WTC11 (cell line): ENCODE measurements at regions not wholly inside any gene's neighbourhood (a gene's known extent, or its start where the extent isn't known, plus 50 kb on each side); places are given as distances from the start of the nearest gene placed in this dataset.

ENCODE experiments used
- ATAC-seq: fragments of 200-7000 bp; cut with Tn5 transposase; 2 replicates; pipeline ENCODE4 v1.10.0; 2021; ENCODE audit warnings: mild to moderate bottlenecking, moderate library complexity
- CTCF ChIA-PET: fragments of 300-600 bp; sonication (Branson Sonifier 250); formaldehyde crosslinking; loops from one replicate; lab custom pipeline; 2021; ENCODE audit warnings: antibody characterized with exemption; lab: Charles Lee
- POLR2A ChIA-PET: fragments of 350-600 bp; sonication (Branson Sonifier 250); formaldehyde crosslinking; loops from one replicate; lab custom pipeline; 2021; ENCODE audit warnings: antibody characterized with exemption; lab: Charles Lee
- DNase-seq: peaks from one replicate; pipeline ENCODE4 v3.0.0; 2021; ENCODE audit warnings: low spot score
- H3K27ac Mint-ChIP-seq: 2 replicates; pipeline ENCODE4 v1.8.0; 2021; ENCODE audit warnings: mixed read lengths
- H3K27me3 Mint-ChIP-seq: 2 replicates; pipeline ENCODE4 v1.8.0; 2021; ENCODE audit warnings: low read depth, mild to moderate bottlenecking, moderate library complexity, mixed read lengths
- H3K36me3 Mint-ChIP-seq: 2 replicates; pipeline ENCODE4 v1.8.0; 2021; ENCODE audit warnings: mixed read lengths
- H3K4me1 Mint-ChIP-seq: 2 replicates; pipeline ENCODE4 v1.8.0; 2022; ENCODE audit warnings: mixed read lengths
- H3K4me3 Mint-ChIP-seq: 2 replicates; pipeline ENCODE4 v1.8.0; 2021; ENCODE audit warnings: mild to moderate bottlenecking, moderate library complexity, mixed read lengths
- H3K9me3 Mint-ChIP-seq: 2 replicates; pipeline ENCODE4 v1.8.0; 2021; ENCODE audit warnings: mixed read lengths
- ETV6 ChIP-seq: sonication (generic); formaldehyde crosslinking; IDR thresholded peaks from 2 replicates; pipeline ENCODE4 v1.8.1; 2022; ENCODE audit warnings: mild to moderate bottlenecking, missing genetic modification reagents
- FOXP1 ChIP-seq: sonication (generic); formaldehyde crosslinking; IDR thresholded peaks from 2 replicates; pipeline ENCODE4 v1.8.0; 2022; ENCODE audit warnings: missing genetic modification reagents, mild to moderate bottlenecking, moderate library complexity, borderline replicate concordance
- FOXP4 ChIP-seq: sonication (generic); formaldehyde crosslinking; IDR thresholded peaks from 2 replicates; pipeline ENCODE4 v1.8.0; 2022; ENCODE audit warnings: mild to moderate bottlenecking, missing genetic modification reagents
- IRF2 ChIP-seq: sonication (generic); formaldehyde crosslinking; IDR thresholded peaks from 2 replicates; pipeline ENCODE4 v1.8.0; 2022; ENCODE audit warnings: low read depth, missing genetic modification reagents, borderline replicate concordance
- JAZF1 ChIP-seq: fragments of 250-450 bp; sonication (Bioruptor Pico); IDR thresholded peaks from 2 replicates; pipeline ENCODE4 v1.9.0; 2021; ENCODE audit warnings: moderate library complexity, mild to moderate bottlenecking, inconsistent platforms
- NR3C1 ChIP-seq: sonication (generic); formaldehyde crosslinking; conservative IDR thresholded peaks from 2 replicates; pipeline ENCODE4 v1.8.1; 2023; ENCODE audit warnings: low read depth, mild to moderate bottlenecking, missing genetic modification reagents
- STAT6 ChIP-seq: sonication (generic); formaldehyde crosslinking; conservative IDR thresholded peaks from 2 replicates; pipeline ENCODE4 v1.8.1; 2023; ENCODE audit warnings: mild to moderate bottlenecking, low read depth, missing genetic modification reagents, moderate library complexity
- USF2 ChIP-seq: sonication (generic); formaldehyde crosslinking; IDR thresholded peaks from 2 replicates; pipeline ENCODE4 v1.8.1; 2023; ENCODE audit warnings: mild to moderate bottlenecking, missing genetic modification reagents, moderate library complexity
- ZBTB21 ChIP-seq: sonication (generic); formaldehyde crosslinking; IDR thresholded peaks from 2 replicates; pipeline ENCODE4 v1.8.1; 2023; ENCODE audit warnings: mild to moderate bottlenecking, missing genetic modification reagents, borderline replicate concordance
- ZMAT4 ChIP-seq: fragments of 250-450 bp; sonication (Bioruptor Pico); IDR thresholded peaks from 2 replicates; pipeline ENCODE4 v1.9.0; 2021; ENCODE audit warnings: mild to moderate bottlenecking
- ZNF219 ChIP-seq: sonication (generic); formaldehyde crosslinking; IDR thresholded peaks from 2 replicates; pipeline ENCODE4 v1.8.0; 2023; ENCODE audit warnings: missing genetic modification reagents, mild to moderate bottlenecking, borderline replicate concordance
- ZNF671 ChIP-seq: fragments of 250-450 bp; sonication (Bioruptor Pico); IDR thresholded peaks from 2 replicates; pipeline ENCODE4 v1.8.0; 2021; ENCODE audit warnings: mild to moderate bottlenecking
- TF ChIP-seq, protein P1 (sequence below): sonication (generic); formaldehyde crosslinking; IDR thresholded peaks from 2 replicates; pipeline ENCODE4 v1.8.0; 2022; ENCODE audit warnings: missing genetic modification reagents
- TF ChIP-seq, protein P2 (sequence below): sonication (generic); formaldehyde crosslinking; IDR thresholded peaks from 2 replicates; pipeline ENCODE4 v1.8.0; 2023; ENCODE audit warnings: mild to moderate bottlenecking, missing genetic modification reagents
- TF ChIP-seq, protein P3 (sequence below): sonication (generic); formaldehyde crosslinking; IDR thresholded peaks from 2 replicates; pipeline ENCODE4 v1.8.1; 2023; ENCODE audit warnings: mild to moderate bottlenecking, missing genetic modification reagents, borderline replicate concordance
- TF ChIP-seq, protein P4 (sequence below): sonication (generic); formaldehyde crosslinking; IDR thresholded peaks from 2 replicates; pipeline ENCODE4 v1.8.0; 2022; ENCODE audit warnings: mild to moderate bottlenecking, missing genetic modification reagents
- TF ChIP-seq, protein P5 (sequence below): sonication (generic); formaldehyde crosslinking; IDR thresholded peaks from 2 replicates; pipeline ENCODE4 v1.8.0; 2022; ENCODE audit warnings: mild to moderate bottlenecking, missing genetic modification reagents

DNA sequence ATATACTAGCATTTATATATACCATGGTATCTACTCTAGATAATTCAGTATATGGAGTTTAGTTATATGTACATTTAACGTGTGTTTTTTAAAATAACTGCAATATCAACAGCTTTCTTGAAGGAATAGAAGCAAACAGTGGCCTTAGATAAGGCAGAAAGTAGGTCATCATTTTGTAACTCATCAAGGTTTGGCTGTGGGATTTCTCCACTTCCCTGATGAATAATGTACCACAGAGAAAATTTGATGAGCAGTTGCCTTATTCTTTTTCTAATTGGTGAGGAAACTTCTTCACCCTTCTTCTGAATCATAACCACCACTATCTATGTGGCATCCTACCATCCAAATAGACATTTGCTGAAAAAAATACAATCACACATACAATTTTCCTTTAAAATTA lies 590.2 kb upstream of the SPRY2 start:
- CTCF ChIA-PET: no interaction called here
- DNase-seq: no peak
- Mint-ChIP-seq H3K9me3 (peaks cover 3% of the 10 kb centered on the region; the same call in 1 of the 2 replicates), H3K27me3 (no peaks in the 10 kb centered on the region), H3K4me3 (no peak overlapping the region), H3K36me3 (no peaks in the 10 kb centered on the region), H3K27ac (no peak overlapping the region), H3K4me1 (no peaks in the 10 kb centered on the region)
- POLR2A ChIA-PET: no interaction called here
- ATAC-seq: no peak
- TF ChIP-seq, protein P1, sequence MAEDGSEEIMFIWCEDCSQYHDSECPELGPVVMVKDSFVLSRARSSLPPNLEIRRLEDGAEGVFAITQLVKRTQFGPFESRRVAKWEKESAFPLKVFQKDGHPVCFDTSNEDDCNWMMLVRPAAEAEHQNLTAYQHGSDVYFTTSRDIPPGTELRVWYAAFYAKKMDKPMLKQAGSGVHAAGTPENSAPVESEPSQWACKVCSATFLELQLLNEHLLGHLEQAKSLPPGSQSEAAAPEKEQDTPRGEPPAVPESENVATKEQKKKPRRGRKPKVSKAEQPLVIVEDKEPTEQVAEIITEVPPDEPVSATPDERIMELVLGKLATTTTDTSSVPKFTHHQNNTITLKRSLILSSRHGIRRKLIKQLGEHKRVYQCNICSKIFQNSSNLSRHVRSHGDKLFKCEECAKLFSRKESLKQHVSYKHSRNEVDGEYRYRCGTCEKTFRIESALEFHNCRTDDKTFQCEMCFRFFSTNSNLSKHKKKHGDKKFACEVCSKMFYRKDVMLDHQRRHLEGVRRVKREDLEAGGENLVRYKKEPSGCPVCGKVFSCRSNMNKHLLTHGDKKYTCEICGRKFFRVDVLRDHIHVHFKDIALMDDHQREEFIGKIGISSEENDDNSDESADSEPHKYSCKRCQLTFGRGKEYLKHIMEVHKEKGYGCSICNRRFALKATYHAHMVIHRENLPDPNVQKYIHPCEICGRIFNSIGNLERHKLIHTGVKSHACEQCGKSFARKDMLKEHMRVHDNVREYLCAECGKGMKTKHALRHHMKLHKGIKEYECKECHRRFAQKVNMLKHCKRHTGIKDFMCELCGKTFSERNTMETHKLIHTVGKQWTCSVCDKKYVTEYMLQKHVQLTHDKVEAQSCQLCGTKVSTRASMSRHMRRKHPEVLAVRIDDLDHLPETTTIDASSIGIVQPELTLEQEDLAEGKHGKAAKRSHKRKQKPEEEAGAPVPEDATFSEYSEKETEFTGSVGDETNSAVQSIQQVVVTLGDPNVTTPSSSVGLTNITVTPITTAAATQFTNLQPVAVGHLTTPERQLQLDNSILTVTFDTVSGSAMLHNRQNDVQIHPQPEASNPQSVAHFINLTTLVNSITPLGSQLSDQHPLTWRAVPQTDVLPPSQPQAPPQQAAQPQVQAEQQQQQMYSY (CRISPR knock-in tag): no peak
- TF ChIP-seq, protein P2, sequence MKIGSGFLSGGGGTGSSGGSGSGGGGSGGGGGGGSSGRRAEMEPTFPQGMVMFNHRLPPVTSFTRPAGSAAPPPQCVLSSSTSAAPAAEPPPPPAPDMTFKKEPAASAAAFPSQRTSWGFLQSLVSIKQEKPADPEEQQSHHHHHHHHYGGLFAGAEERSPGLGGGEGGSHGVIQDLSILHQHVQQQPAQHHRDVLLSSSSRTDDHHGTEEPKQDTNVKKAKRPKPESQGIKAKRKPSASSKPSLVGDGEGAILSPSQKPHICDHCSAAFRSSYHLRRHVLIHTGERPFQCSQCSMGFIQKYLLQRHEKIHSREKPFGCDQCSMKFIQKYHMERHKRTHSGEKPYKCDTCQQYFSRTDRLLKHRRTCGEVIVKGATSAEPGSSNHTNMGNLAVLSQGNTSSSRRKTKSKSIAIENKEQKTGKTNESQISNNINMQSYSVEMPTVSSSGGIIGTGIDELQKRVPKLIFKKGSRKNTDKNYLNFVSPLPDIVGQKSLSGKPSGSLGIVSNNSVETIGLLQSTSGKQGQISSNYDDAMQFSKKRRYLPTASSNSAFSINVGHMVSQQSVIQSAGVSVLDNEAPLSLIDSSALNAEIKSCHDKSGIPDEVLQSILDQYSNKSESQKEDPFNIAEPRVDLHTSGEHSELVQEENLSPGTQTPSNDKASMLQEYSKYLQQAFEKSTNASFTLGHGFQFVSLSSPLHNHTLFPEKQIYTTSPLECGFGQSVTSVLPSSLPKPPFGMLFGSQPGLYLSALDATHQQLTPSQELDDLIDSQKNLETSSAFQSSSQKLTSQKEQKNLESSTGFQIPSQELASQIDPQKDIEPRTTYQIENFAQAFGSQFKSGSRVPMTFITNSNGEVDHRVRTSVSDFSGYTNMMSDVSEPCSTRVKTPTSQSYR: no peak
- TF ChIP-seq NR3C1 (CRISPR knock-in tag) (no peak), FOXP4 (CRISPR knock-in tag) (no peak), FOXP1 (CRISPR knock-in tag) (no peak), ZBTB21 (CRISPR knock-in tag) (no peak), STAT6 (no peak), ZMAT4 (CRISPR knock-in tag) (no peak), IRF2 (CRISPR knock-in tag) (no peak), JAZF1 (CRISPR knock-in tag) (no peak), ZNF219 (no peak), ZNF671 (no peak), USF2 (CRISPR knock-in tag) (no peak), ETV6 (CRISPR knock-in tag) (no peak)
- TF ChIP-seq, protein P3, sequence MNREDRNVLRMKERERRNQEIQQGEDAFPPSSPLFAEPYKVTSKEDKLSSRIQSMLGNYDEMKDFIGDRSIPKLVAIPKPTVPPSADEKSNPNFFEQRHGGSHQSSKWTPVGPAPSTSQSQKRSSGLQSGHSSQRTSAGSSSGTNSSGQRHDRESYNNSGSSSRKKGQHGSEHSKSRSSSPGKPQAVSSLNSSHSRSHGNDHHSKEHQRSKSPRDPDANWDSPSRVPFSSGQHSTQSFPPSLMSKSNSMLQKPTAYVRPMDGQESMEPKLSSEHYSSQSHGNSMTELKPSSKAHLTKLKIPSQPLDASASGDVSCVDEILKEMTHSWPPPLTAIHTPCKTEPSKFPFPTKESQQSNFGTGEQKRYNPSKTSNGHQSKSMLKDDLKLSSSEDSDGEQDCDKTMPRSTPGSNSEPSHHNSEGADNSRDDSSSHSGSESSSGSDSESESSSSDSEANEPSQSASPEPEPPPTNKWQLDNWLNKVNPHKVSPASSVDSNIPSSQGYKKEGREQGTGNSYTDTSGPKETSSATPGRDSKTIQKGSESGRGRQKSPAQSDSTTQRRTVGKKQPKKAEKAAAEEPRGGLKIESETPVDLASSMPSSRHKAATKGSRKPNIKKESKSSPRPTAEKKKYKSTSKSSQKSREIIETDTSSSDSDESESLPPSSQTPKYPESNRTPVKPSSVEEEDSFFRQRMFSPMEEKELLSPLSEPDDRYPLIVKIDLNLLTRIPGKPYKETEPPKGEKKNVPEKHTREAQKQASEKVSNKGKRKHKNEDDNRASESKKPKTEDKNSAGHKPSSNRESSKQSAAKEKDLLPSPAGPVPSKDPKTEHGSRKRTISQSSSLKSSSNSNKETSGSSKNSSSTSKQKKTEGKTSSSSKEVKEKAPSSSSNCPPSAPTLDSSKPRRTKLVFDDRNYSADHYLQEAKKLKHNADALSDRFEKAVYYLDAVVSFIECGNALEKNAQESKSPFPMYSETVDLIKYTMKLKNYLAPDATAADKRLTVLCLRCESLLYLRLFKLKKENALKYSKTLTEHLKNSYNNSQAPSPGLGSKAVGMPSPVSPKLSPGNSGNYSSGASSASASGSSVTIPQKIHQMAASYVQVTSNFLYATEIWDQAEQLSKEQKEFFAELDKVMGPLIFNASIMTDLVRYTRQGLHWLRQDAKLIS (CRISPR knock-in tag): no peak
- TF ChIP-seq, protein P4, sequence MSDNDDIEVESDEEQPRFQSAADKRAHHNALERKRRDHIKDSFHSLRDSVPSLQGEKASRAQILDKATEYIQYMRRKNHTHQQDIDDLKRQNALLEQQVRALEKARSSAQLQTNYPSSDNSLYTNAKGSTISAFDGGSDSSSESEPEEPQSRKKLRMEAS (CRISPR knock-in tag): no peak
- TF ChIP-seq, protein P5, sequence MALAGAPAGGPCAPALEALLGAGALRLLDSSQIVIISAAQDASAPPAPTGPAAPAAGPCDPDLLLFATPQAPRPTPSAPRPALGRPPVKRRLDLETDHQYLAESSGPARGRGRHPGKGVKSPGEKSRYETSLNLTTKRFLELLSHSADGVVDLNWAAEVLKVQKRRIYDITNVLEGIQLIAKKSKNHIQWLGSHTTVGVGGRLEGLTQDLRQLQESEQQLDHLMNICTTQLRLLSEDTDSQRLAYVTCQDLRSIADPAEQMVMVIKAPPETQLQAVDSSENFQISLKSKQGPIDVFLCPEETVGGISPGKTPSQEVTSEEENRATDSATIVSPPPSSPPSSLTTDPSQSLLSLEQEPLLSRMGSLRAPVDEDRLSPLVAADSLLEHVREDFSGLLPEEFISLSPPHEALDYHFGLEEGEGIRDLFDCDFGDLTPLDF: no peak
